ENCODE measurements at regions not wholly inside any gene's neighbourhood (a gene's known extent, or its start where the extent isn't known, plus 50 kb on each side); places are given as distances from the start of the nearest gene placed in this dataset.

DNA sequence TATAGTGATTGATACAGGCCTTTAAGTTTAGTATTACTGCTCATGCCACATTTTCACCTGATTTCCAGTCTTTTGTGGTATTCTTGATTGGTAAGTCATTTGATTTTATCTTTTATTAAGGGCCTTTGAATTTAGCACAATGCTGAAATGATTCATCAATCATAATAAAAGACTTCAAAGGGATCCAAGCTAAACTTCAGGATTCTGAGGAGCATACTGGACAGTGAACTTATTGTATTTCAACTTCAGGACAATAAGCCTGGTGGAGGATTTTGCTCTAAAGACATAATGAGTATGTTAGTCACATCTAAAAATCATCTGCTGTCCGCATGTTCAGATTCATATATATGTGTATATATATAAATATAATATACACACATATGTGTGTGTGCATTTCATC lies 233.3 kb downstream of the SETD4 start:
- Histone ChIP-seq H3K9me2 (replicated peaks; ENCODE audit: low read depth, low read length) (no peaks in the 10 kb centered on the region), H3K4me2 (ENCODE audit: low read depth, low read length, poor library complexity, severe bottlenecking) (no peak overlapping the region), H3K4me1 (ENCODE audit: insufficient read depth, low read length, poor library complexity, severe bottlenecking) (no peaks in the 10 kb centered on the region), H4K20me1 (ENCODE audit: insufficient read depth, low read length, poor library complexity, severe bottlenecking) (no peaks in the 10 kb centered on the region), H2AFZ (ENCODE audit: low read length) (no peak overlapping the region), H3K36me3 (ENCODE audit: insufficient read depth, low read length) (no peaks in the 10 kb centered on the region), H3K9ac (ENCODE audit: low read depth, low read length, poor library complexity, severe bottlenecking) (no peak overlapping the region), H3F3A (ENCODE audit: low read depth) (no peaks in the 10 kb centered on the region), H3K9me3 (ENCODE audit: insufficient read depth, low read depth, low read length) (no peaks in the 10 kb centered on the region), H3K27me3 (ENCODE audit: insufficient read depth, low read length, poor library complexity, severe bottlenecking) (no peaks in the 10 kb centered on the region), H3K4me3 (ENCODE audit: low read length, poor library complexity, severe bottlenecking) (no peak overlapping the region), H3K79me2 (ENCODE audit: insufficient read depth, low read length) (no peaks in the 10 kb centered on the region)
- TF ChIP-seq EZH2phosphoT487 (IDR thresholded peaks at IDR 0.05; ENCODE audit: borderline replicate concordance) = no peak
- TF ChIP-seq, protein P1, sequence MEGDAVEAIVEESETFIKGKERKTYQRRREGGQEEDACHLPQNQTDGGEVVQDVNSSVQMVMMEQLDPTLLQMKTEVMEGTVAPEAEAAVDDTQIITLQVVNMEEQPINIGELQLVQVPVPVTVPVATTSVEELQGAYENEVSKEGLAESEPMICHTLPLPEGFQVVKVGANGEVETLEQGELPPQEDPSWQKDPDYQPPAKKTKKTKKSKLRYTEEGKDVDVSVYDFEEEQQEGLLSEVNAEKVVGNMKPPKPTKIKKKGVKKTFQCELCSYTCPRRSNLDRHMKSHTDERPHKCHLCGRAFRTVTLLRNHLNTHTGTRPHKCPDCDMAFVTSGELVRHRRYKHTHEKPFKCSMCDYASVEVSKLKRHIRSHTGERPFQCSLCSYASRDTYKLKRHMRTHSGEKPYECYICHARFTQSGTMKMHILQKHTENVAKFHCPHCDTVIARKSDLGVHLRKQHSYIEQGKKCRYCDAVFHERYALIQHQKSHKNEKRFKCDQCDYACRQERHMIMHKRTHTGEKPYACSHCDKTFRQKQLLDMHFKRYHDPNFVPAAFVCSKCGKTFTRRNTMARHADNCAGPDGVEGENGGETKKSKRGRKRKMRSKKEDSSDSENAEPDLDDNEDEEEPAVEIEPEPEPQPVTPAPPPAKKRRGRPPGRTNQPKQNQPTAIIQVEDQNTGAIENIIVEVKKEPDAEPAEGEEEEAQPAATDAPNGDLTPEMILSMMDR (conservative IDR thresholded peaks at IDR 0.05; ENCODE audit: low read length) = no peak

DNA sequence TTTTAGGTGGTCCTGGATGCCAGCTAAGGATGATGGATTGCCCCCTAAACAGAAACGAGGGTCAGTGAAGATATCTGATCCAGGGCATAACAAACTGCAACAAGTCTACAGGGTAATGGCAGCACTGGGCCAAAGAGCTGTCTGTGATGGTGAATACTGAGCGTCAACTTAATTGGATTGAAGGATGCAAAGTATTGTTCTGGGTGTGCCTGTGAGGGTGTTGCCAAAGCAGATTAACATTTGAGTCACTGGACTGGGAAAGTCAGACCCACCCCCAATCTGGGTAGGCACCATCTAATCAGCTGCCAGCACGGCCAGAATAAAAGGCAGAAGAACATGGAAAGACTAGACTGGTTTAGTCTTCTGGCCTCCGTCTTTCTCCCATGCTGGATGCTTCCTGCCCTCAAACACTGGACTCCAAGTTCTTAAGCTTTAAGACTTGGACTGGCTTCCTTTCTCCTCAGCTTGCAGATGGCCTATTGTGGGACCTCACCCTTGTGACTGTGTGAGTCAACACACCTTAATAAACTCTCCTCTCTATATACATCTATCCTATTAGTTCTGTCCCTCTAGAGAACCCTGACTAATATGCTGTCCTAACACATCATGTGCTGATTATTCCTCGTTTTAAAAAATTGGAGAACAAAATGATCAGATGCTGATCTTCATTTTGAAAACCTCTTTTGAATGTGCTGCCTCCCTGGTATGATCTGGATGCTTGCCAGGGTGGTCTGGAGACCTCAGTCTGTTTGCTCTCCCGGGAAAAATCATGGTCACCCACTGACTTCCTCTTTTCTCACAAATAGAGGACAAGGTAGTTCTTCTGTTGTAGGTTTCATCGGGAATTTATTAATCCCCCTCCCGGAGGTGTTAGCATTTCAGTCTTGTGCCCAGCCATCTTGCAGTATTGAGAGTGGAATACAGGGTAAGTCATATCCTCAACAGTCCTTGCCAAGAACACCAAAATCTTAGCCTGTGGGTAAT lies 234.7 kb downstream of the SETD4 start:
- no peaks in the 10 kb centered on the region for H3K27me3 ChIP-seq (ENCODE audit: insufficient read depth, low read length, poor library complexity, severe bottlenecking)
- H3K4me3 ChIP-seq (ENCODE audit: low read length, poor library complexity, severe bottlenecking) = no peak overlapping the region
- H3K9ac ChIP-seq (ENCODE audit: low read depth, low read length, poor library complexity, severe bottlenecking) = no peak overlapping the region
- H3K9me2 ChIP-seq (replicated peaks; ENCODE audit: low read depth, low read length) = no peaks in the 10 kb centered on the region
- H3K36me3 ChIP-seq (ENCODE audit: insufficient read depth, low read length) = no peaks in the 10 kb centered on the region
- no peaks in the 10 kb centered on the region for H3K9me3 ChIP-seq (ENCODE audit: insufficient read depth, low read depth, low read length)
- TF ChIP-seq EZH2phosphoT487 (IDR thresholded peaks at IDR 0.05; ENCODE audit: borderline replicate concordance) = no peak
- TF ChIP-seq, protein P1 (conservative IDR thresholded peaks at IDR 0.05; ENCODE audit: low read length) = no peak
- no peaks in the 10 kb centered on the region for H3F3A ChIP-seq (ENCODE audit: low read depth)
- H3K4me2 ChIP-seq (ENCODE audit: low read depth, low read length, poor library complexity, severe bottlenecking) = no peak overlapping the region
- H3K4me1 ChIP-seq (ENCODE audit: insufficient read depth, low read length, poor library complexity, severe bottlenecking) = no peaks in the 10 kb centered on the region
- no peaks in the 10 kb centered on the region for H4K20me1 ChIP-seq (ENCODE audit: insufficient read depth, low read length, poor library complexity, severe bottlenecking)
- no peaks in the 10 kb centered on the region for H3K79me2 ChIP-seq (ENCODE audit: insufficient read depth, low read length)
- no peak overlapping the region for H2AFZ ChIP-seq (ENCODE audit: low read length)

DNA sequence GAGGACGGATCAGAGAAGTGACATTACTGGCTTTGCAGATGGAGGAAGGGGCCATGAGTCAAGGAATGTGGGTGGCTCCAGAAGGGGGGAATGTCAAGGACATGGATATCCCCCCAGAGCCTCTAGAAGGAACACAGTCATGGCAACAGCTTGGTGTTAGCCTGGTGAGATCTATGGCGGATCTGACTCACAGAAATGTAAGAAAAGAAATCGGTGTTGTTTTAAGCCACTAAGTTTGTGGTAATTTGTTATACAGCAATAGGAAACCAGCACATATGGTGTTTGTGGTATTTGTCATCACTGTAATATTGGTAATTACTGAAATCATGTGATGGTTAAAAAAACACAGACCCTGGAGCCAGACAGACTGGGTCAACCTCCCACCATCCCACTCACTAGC lies 236.2 kb downstream of the SETD4 start:
- Histone ChIP-seq H3K27me3 (ENCODE audit: insufficient read depth, low read length, poor library complexity, severe bottlenecking) (no peaks in the 10 kb centered on the region), H2AFZ (ENCODE audit: low read length) (no peak overlapping the region), H3K9ac (ENCODE audit: low read depth, low read length, poor library complexity, severe bottlenecking) (no peak overlapping the region), H3K4me1 (ENCODE audit: insufficient read depth, low read length, poor library complexity, severe bottlenecking) (no peaks in the 10 kb centered on the region), H3K9me3 (ENCODE audit: insufficient read depth, low read depth, low read length) (no peaks in the 10 kb centered on the region), H3K36me3 (ENCODE audit: insufficient read depth, low read length) (no peaks in the 10 kb centered on the region), H3F3A (ENCODE audit: low read depth) (no peaks in the 10 kb centered on the region), H4K20me1 (ENCODE audit: insufficient read depth, low read length, poor library complexity, severe bottlenecking) (no peaks in the 10 kb centered on the region), H3K79me2 (ENCODE audit: insufficient read depth, low read length) (no peaks in the 10 kb centered on the region), H3K9me2 (replicated peaks; ENCODE audit: low read depth, low read length) (no peaks in the 10 kb centered on the region), H3K4me3 (ENCODE audit: low read length, poor library complexity, severe bottlenecking) (no peak overlapping the region), H3K4me2 (ENCODE audit: low read depth, low read length, poor library complexity, severe bottlenecking) (no peak overlapping the region)
- TF ChIP-seq EZH2phosphoT487 (IDR thresholded peaks at IDR 0.05; ENCODE audit: borderline replicate concordance) = no peak
- TF ChIP-seq, protein P1 (conservative IDR thresholded peaks at IDR 0.05; ENCODE audit: low read length) = no peak
